ENCODE measurements at regions not wholly inside any gene's neighbourhood (a gene's known extent, or its start where the extent isn't known, plus 50 kb on each side); places are given as distances from the start of the nearest gene placed in this dataset.

GRCh38 chrX:25180242-25180641 is 164.5 kb upstream of the ARX start:
- no peak for TF ChIP-seq CTCF (IDR thresholded peaks at IDR 0.05)
- ATAC-seq (no peak), FAIRE-seq (no peak), DNase-seq (no peak)
- 38 to 39% methylated on average over 2 of the region's 2 CpGs for WGBS, 2 donors
- Histone ChIP-seq H3K36me3 (no peaks in the 10 kb centered on the region), H3K4me1 (no peaks in the 10 kb centered on the region), H3K4me3 (no peak overlapping the region), H3K27me3 (peaks cover 0 to 8% (median 2%) of the 10 kb centered on the region in 4 donors), H3K27ac (no peak overlapping the region), H3K9me3 (no peaks in the 10 kb centered on the region)
- intact Hi-C loops (cut with DNase I), result no loop called here

GRCh38 chrX:25178555-25178954 is 162.8 kb upstream of the ARX start:
- H3K36me3 ChIP-seq, result no peaks in the 10 kb centered on the region
- FAIRE-seq (no peak), DNase-seq (no peak), ATAC-seq (no peak)
- WGBS, 2 donors, result 36 to 41% methylated on average over 3 of the region's 3 CpGs
- H3K4me3 ChIP-seq, result no peak overlapping the region
- no peaks in the 10 kb centered on the region for H3K4me1 ChIP-seq
- H3K27me3 ChIP-seq, result peaks cover 0 to 8% (median 2%) of the 10 kb centered on the region in 4 donors
- no peak overlapping the region for H3K27ac ChIP-seq
- TF ChIP-seq CTCF (IDR thresholded peaks at IDR 0.05), result no peak
- H3K9me3 ChIP-seq, result no peaks in the 10 kb centered on the region
- intact Hi-C loops (cut with DNase I), result no loop called here

- H3K36me3 ChIP-seq, result no peaks in the 10 kb centered on the region
- DNase-seq (no peak), ATAC-seq (no peak), FAIRE-seq (no peak)
- no peak for TF ChIP-seq CTCF (IDR thresholded peaks at IDR 0.05)
- H3K4me1 ChIP-seq, result no peaks in the 10 kb centered on the region
- 62 to 76% methylated on average over 5 of the region's 5 CpGs for WGBS, 2 donors
- intact Hi-C loops (cut with DNase I), result no loop called here
- no peak overlapping the region for H3K27ac ChIP-seq
- no peak overlapping the region for H3K4me3 ChIP-seq
- H3K27me3 ChIP-seq, result peaks cover 0 to 8% (median 2%) of the 10 kb centered on the region in 4 donors
- H3K9me3 ChIP-seq, result no peaks in the 10 kb centered on the region
These were observed 160.0 kb upstream of the ARX start for GRCh38 chrX:25175743-25176142.

- H3K4me3 ChIP-seq, result no peak overlapping the region
- H3K27me3 ChIP-seq, result peaks cover 0 to 6% (median 2%) of the 10 kb centered on the region in 4 donors
- FAIRE-seq (no peak), ATAC-seq (no peak), DNase-seq (no peak)
- TF ChIP-seq CTCF (IDR thresholded peaks at IDR 0.05), result no peak
- intact Hi-C loops (cut with DNase I), result no loop called here
- WGBS, 2 donors, result 66 to 72% methylated on average over 4 of the region's 4 CpGs
- no peaks in the 10 kb centered on the region for H3K4me1 ChIP-seq
- no peak overlapping the region for H3K27ac ChIP-seq
- no peaks in the 10 kb centered on the region for H3K36me3 ChIP-seq
- no peaks in the 10 kb centered on the region for H3K9me3 ChIP-seq
These were observed 159.4 kb upstream of the ARX start for GRCh38 chrX:25175171-25175570.

GRCh38 chrX:25166546-25166945 is 150.8 kb upstream of the ARX start:
- FAIRE-seq (no peak), DNase-seq (no peak), ATAC-seq (no peak)
- WGBS, 2 donors, result 46 to 62% methylated on average over 4 of the region's 4 CpGs
- intact Hi-C loops (cut with DNase I), result no loop called here
- H3K36me3 ChIP-seq, result no peaks in the 10 kb centered on the region
- no peaks in the 10 kb centered on the region for H3K4me1 ChIP-seq
- TF ChIP-seq CTCF (IDR thresholded peaks at IDR 0.05), result no peak
- no peak overlapping the region for H3K27ac ChIP-seq
- H3K9me3 ChIP-seq, result no peaks in the 10 kb centered on the region
- H3K27me3 ChIP-seq, result peaks cover 0 to 16% (median 0%) of the 10 kb centered on the region in 4 donors
- no peak overlapping the region for H3K4me3 ChIP-seq

Data from pancreas (tissue), 10 donors.